ENCODE measurements at regions not wholly inside any gene's neighbourhood (a gene's known extent, or its start where the extent isn't known, plus 50 kb on each side); places are given as distances from the start of the nearest gene placed in this dataset.

DNA sequence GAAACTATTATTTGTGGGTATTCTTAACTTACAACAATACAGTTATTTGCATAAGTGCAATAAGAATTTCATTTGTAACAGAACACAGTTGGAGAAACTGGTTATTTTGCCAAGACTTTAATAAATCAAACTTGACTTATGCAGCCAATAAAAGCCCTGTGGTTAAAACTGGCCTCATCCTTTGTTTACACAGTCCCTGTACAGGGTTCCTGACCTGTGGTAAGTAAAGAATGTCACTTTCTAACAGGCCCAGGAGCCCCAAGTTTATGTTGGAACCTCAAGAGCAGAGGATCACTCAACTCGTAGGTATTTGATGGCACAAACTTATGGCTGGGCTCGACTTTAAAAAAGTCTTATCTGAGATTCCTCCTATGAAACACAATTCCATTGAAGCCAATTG lies 88.6 kb upstream of the PTCHD1 start:
- TF ChIP-seq CTCF (IDR thresholded peaks at IDR 0.05) (no peak), POLR2A (IDR thresholded peaks at IDR 0.05) (no peak)

Data from sigmoid colon (tissue), 3 donors.